Suppressor macrophage treated with lipopolysaccharide for 1 hour (primary cell): ENCODE measurements at regions not wholly inside any gene's neighbourhood (a gene's known extent, or its start where the extent isn't known, plus 50 kb on each side); places are given as distances from the start of the nearest gene placed in this dataset.
"Not testable (repeated sequence)": the region's sequence is repeated elsewhere in the genome, so short reads cannot be mapped to it uniquely, and the experiment has no call there.

Experiments used
- DNase-seq, 3 donors: peaks; one replicate each; pipeline ENCODE4 v3.0.0-alpha.2; 2020 to 2022

GRCh38 chr15:56808160-56808559 lies 74.9 kb upstream of the ZNF280D start:
- no peak for DNase-seq

- DNase-seq, result no peak
These were observed 72.8 kb upstream of the ZNF280D start for GRCh38 chr15:56806148-56806536.

- peak; percentile 22 to 49 (median 47) for DNase-seq
These were observed 72.3 kb upstream of the ZNF280D start for GRCh38 chr15:56805466-56806147.

GRCh38 chr15:56804938-56805337 lies 71.6 kb upstream of the ZNF280D start:
- no peak for DNase-seq

GRCh38 chr15:56804279-56804678 lies 71.0 kb upstream of the ZNF280D start:
- DNase-seq, result no peak

- no peak for DNase-seq
These were observed 68.9 kb upstream of the ZNF280D start for GRCh38 chr15:56802161-56802560.

- DNase-seq, result no peak
These were observed 65.3 kb upstream of the ZNF280D start for GRCh38 chr15:56798639-56799038.

- no peak for DNase-seq
These were observed 64.5 kb upstream of the ZNF280D start for GRCh38 chr15:56797720-56798275.

- no peak for DNase-seq
These were observed 62.2 kb upstream of the ZNF280D start for GRCh38 chr15:56795502-56795901.

GRCh38 chr15:56794553-56795329 lies 61.4 kb upstream of the ZNF280D start:
- no peak for DNase-seq

- no peak for DNase-seq
These were observed 60.9 kb upstream of the ZNF280D start for GRCh38 chr15:56794165-56794552.

GRCh38 chr15:56792211-56792610 lies 58.9 kb upstream of the ZNF280D start:
- DNase-seq, result no peak

GRCh38 chr15:56791521-56791920 lies 58.2 kb upstream of the ZNF280D start:
- DNase-seq, result not testable (repeated sequence)

- DNase-seq, result no peak
These were observed 55.0 kb upstream of the ZNF280D start for GRCh38 chr15:56788359-56788758.

GRCh38 chr15:56786966-56787365 lies 53.7 kb upstream of the ZNF280D start:
- no peak for DNase-seq

- no peak for DNase-seq
These were observed 50.8 kb upstream of the ZNF280D start for GRCh38 chr15:56783857-56784661.

- peak in 1 of 3 donors; percentile 36 for DNase-seq
These were observed 50.0 kb upstream of the ZNF280D start for GRCh38 chr15:56783156-56783856.
